AG20443 (cell line): ENCODE measurements at regions not wholly inside any gene's neighbourhood (a gene's known extent, or its start where the extent isn't known, plus 50 kb on each side); places are given as distances from the start of the nearest gene placed in this dataset.

ENCODE experiments used
- DNase-seq: peaks from one replicate; pipeline ENCODE4 v3.0.0; 2012; ENCODE audit warnings: low spot score, mixed read lengths

DNA sequence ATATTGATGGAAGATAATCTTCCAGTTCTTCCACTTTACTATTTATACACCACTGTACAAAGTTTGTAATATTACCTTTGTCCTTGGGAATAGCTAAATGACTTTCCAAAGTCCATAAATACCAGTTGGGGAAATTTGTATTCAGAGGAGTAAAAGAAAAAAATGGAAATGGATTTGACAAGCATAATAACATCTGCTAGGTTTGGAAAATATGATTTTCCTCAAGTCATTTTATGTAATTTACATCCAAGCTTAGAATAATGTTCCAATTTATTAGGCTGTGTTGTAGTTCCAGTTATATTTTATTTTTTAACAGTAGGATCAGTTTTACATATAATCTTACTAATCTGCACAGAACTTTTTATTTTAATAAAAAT, 563.0 kb upstream of the PKDCC start:
- no peak for DNase-seq

DNA sequence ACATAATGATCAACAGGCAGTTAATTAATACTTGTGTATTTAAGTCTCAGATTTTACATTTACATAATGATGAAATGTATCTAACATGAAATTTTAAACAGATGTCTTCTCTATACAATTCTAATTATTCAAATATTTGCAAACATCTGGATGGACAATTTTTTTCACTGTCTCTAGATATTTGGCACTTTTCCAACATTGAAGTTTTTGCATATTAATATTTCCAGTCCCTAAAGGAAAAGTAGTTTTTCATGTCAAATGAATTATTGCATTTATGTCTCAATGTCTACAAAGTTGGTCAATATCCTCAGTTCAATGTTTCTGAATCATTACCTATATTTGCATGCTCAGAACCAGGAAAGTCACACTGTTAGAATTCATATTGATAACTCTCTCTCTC, 560.9 kb upstream of the PKDCC start:
- no peak for DNase-seq

DNA sequence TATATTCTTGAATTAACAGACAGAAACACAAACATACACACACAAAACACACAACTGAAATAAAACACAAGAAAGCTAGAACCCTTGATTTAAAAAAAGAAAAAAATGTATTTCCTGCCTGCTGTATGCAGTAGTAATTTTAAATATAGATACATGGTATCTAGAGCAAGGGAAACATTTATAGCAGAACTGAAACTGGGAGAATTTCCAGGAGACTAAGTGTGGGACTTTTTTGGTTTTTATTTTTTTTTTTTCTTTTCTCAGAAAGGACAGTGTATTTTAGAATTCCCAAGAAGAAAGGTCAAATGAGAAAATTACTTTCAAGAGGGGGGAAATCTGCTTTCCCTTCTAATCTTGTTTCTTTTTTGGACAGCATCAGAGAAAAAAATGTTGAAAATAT, 558.9 kb upstream of the PKDCC start:
- no peak for DNase-seq

DNA sequence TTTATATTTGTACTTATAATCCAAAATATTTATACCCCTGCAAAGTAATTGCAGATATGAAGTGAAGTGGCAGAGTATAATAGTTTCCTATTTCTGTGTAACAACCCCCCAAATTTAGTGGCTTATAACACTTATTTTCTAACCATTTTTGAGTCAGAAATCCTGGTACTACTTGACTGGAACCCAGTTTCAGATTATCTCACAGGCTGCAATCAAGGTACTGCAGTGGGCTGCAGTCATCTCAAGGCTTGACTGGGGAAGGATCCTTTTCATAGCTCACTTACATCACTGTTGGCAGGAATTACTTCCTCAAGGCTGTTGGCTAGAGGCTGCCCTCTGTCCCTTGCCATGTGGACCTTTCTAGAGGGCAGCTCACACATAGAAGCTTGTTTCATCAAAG, 558.2 kb upstream of the PKDCC start:
- no peak for DNase-seq

DNA sequence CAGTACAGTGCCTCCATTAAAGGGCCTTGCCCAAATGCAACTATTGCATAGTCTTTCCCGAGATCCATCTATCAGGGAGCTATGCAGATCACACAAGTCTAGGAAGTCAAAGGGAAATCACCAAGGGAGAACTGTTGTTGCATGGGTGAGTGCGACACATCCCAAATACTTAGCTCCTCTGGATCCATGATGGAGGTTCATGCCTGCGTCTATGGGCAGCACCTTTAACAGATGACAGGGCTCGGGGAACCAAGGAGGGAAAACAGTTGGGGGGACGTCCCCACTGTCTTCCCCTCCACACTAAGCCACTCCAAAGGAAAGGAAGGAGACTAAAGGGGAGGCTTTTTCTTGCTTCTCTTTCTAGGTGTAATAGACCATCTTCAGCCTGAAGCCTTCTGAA, 552.8 kb upstream of the PKDCC start:
- DNase-seq: no peak

DNA sequence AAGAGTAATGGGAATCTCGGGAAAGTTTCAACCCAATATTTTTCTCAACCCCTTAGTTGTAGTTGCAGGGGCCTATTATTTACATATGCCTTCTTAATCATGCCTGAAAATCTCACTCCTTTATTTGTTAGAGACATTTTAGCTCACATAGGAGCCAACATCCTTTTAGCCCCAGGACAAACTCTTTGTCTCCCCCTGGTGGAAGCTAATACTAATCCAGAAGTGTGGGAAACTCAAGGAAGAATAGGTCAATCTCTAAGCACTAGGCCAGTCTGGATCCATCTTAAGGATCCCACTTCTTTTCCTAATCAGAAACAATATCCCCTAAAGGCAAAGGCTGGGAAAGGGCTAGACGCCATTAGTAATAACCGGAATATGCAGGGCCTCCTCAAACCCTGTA, 550.9 kb upstream of the PKDCC start:
- DNase-seq: no peak

DNA sequence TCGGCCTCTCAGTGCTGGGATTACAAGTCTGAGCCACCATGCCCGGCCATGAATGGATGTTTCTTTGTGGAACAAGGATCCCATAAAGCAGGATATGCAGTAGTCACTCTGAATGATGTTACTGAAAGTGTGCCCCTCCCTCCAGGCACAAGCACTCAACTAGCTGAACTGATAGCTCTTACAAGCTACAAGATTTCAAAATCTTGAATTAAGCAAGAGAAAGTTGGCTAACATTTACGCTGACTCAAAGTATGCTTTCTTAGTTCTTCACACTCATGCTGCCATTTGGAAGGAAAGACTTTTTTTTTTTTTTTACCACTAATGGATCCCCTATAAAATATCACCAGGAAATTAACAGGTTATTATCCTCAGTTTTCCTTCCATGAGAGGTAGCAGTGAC, 549.0 kb upstream of the PKDCC start:
- no peak for DNase-seq

DNA sequence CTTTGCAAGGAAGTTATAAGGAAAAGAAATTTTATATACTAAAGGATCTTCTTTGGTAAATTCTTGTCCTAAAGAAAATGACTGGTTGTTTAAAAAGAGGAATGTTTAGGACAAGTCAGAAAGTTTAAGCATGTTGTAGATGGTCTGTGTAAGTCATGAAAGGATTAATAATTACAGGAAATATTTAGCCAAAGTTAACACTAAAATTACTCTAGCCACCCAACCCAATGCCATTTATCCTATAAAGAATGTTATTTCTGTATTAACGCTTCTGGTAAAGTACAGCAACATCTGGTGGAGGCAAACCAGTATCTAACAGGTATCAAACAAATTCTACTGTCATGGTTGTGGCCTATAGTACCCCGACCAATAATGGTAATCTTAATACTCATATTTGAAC, 546.9 kb upstream of the PKDCC start:
- DNase-seq: no peak

DNA sequence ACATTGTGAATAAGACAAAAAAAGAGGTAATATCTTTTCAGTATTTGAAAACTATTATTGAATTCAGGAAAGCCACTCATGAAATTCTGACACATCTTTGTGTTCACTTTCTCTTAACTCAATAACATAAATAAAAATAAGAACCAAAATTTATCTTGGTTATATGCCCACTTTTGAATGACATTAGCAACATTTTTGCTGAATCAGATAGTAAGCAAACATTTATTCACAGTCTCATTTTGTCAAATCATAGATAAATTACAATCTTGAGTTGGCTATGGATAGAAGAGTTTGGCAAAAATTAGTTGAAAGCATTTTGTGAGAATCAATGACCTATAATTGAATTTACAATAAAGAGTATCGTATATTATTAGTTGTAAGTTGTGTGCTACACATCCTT, 545.1 kb upstream of the PKDCC start:
- DNase-seq: no peak

DNA sequence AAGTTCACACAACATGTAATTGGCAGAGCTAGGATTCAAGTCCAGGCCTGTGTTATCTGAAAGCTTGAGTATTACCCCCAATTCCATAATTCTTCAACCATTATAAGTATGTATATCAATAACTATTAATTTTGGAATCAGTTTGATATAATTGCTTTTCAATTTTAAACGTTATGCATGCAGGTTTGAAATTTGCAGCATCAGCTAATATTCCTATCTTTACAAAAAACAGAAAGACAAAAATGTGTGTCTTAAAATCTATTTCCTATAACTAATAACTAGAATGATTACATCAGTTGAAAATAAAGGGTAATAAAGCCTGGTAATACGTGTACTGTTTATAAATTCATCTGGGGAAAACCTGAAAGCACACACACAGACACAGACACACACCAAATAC, 543.3 kb upstream of the PKDCC start:
- no peak for DNase-seq

DNA sequence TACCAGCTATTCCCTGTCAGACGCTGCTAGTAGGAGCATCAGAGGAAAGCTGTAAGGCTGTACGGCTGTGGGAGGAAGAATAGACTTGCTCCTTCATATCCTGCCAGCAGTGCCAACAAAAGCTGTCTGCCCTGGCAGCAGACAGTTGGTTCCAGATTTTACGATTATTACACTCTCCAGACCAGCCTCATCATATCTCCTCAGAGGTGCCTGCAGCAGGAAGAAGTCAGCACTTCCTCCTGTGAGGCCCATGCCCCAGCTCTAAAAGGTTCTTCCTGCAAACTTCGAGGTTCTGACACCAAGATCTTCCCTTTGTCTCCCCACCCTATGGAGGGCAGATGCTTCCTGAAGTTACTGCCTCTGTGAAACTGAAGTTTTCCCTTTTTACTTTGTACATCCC, 537.7 kb upstream of the PKDCC start:
- no peak for DNase-seq

DNA sequence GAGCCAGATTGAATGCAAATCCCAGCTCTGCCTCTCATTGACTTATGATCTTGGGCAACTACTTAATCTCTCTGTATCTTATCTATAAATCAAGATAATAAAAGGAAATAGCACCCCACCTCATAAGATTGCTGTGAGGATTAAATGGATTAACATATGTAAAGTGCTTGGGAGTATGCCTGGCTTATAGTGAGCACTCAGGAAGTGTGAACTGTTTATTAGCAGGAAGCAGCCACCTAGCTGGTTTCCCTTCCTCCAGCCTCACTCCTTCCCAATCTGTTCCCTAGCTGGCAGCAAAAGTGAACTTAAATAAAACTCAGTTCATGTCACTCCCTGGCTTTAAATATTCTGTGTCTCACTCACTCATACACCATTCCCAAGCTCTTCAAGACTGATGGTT, 526.6 kb upstream of the PKDCC start:
- DNase-seq: no peak

DNA sequence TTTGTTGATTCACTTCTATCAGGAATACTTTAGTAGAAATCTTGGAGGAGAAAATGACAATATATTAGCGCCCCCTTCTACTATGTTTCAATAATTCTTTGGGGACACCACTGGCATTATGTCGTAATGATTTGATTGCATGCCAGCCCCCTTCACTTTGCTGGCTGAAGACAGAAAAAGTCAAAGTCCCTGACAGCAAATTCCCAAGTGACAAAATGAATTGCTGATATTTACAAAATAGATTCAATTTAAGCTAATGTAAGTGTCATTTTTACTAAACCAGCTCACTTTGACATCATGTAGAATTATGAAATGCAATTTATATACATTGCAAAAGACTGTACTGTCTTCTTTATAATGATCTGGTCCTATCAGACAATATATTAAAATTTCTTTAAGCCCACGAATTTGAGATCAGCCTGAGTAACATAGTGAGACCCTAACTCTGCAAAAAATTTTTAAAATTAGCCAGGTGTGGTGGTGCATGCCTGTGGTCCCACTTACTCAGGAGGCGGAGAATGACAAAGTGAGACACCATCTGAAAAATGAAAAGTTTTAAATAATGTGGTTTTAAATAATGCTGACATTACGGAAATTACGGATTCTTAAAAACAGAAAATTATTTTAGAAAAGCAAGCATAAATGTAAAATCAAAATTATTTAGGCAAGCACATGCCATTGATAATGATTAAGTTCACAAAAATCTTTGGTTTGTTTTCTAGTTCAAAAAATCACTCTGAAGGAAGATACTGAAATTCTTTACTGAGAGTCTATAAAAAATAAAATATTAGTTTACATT, 520.1 kb upstream of the PKDCC start:
- DNase-seq: no peak

DNA sequence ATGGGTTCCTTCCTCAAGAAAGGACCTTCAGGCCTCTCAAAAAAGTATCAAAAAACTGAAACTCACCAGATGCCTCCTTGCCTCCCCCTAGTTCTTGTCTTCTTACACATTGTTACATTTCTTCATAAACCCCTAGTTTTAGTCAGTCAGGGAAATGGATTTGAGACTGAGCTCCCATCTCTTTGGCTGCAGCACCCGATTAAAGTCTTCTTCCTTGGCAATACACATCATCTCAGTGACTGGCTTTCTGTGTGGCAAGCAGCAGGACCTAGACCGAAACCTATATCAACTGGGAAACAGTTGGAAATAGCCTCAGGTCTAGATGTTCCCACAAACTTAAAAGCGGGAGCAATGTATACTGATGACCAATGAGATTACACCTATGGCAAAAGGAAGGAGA, 512.2 kb upstream of the PKDCC start:
- DNase-seq: no peak

DNA sequence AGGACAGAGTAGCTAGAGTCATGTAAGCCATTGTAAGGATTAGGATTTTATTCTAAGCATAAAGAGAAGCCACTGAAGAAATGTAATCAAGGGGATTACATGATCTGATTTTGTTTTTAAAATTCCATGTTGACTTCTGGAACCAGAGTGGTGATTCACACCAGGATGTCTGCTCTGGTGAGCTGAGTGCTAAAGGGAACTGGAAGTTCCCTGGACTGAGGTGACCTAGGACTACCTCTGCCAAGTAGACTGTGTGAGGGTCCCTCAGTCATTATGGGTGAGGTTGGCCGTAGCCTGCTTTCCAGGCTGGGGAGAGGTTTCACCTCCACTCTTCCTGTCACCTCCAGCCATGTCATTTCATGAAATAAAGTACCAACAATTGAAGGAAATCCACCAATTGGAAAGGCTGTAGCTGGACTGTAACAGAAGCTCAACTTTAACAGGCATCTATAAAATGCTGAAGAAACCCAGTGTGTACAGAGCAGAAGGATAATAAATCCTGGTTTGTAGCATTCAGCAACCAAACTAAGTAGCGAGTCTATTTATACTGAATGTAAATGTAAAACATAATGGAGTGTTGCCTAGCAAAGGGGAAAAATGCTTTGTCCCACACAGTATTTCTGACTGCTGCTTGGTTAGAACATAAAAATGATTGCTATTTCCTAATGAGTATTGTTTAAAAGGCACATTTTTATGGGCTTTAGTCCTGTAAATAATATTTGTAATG, 507.4 kb upstream of the PKDCC start:
- DNase-seq: no peak

DNA sequence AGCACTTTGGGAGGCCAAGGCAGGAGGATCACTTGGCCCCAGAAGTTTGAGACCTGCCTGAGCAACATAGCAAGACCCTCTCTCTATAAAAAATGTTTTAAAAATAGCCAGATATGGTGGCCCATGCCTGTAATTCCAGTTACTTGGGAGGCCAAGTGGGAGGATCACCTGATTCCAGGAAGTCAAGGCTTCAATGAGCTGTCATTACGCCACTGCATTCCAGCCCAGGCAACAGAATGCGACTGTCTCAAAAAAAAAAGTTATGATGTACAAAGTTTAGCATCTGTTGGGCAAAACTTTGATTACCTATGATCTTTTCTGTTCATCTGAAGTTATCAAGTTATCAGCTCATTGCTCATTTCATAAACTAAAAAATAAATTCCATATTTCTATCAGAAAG, 504.1 kb upstream of the PKDCC start:
- DNase-seq: no peak

DNA sequence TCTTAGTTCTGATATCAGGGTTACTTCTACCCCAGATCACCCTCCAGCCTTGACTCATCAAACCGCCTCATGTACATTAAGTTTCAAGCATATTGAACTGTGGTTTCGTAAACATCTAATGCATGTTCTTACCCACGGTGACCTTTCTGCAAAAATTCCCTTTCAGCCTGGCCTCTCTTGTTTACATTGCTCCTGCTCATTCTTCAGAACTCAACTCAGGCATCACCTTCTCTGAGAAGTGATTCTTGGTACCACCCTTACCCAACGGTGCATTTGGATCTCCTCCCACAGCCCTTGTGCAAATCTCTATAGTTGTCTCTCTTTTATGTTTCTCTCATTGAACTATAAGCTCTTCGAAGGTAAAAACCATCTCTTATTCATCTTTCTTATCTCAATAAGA, 503.1 kb upstream of the PKDCC start:
- DNase-seq: no peak

DNA sequence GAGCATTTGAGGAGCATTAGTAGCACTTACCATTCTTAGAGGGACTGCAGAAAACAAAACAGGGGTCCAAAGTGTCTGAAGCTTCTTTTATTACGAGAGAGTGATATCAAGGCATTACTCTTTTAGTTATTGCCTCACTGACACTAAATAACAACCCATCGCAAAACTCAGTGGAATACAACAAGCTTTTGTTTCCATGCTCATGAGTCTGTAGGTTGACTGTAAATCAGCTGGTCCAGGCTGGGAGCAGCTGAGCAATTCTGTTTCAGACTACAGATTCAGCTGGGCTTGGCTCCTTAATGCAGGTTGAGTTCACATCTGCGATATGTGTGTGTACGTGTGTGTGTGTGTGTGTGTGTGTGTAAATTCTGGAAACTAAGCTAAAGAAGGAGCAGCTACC, 501.8 kb upstream of the PKDCC start:
- DNase-seq: no peak

DNA sequence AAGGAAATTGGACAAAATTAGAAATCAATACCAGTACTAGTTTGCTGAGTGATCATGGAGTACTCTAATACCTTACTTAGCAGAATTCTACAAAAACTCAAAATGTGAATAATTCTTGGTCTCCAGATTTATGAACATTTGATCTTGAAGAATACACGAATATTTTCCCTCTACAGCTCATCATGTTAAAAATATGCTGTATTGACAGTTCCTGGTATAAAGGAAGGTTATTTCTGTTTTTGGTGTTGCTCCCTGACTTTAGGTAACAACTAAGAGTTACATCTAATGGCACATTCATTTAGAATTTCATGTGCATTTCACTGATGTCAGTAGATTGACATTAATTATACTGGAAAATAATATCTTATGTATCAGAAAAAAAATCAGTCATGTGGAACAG, 479.2 kb upstream of the PKDCC start:
- no peak for DNase-seq

DNA sequence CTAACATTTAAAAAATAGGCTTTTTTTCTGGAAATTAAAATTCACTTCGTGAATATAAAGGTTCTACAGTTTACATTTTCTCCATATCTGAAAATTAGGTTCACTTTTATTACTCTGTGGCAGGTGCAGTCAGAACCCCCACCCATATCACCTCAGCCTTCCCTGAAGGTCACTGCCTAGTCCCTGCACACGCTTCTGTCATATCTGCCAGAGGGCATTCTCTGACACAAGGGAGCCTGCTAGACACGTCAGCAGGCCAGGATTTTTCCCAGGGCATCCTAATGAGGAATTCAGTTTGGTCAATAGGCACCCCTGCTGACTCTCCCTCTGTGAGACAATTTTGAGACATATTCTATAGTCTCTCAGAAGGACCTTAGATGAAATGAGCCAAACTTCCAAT, 475.7 kb upstream of the PKDCC start:
- no peak for DNase-seq

DNA sequence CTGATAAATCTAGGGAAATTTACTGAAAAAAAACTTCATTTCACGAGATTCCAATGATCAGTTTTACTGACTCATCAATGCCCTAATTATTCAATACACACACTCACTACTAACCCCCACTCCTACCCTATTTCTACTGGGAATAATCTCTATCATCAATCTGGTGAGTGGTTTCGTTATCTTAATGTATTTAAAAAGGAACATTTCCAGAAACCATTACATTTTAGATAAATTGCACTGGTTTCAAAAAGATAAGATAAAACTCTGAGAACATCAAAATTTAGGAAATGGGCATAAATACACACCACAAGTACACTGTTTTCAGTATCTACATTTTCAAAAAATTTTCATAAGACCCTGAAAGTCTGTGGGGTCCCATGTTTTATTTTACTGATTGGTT, 471.4 kb upstream of the PKDCC start:
- no peak for DNase-seq

DNA sequence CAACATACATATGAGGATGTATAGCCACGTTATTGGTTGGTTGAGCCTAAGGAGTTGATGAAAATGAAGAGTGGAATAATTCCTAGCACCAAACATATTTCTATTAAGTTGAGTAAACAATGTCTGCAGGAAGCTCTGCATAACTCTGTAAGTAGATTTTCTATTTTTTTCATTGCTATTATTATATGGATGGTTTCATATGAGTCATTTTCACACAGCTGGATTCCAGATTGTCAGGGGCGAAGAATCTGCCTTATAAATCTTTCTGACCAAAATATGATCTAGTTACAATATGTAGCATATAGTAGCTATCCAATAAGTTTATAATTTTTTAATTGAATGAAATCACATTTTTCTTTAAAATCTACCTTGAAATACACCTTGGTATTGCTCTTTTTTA, 468.0 kb upstream of the PKDCC start:
- DNase-seq: no peak

DNA sequence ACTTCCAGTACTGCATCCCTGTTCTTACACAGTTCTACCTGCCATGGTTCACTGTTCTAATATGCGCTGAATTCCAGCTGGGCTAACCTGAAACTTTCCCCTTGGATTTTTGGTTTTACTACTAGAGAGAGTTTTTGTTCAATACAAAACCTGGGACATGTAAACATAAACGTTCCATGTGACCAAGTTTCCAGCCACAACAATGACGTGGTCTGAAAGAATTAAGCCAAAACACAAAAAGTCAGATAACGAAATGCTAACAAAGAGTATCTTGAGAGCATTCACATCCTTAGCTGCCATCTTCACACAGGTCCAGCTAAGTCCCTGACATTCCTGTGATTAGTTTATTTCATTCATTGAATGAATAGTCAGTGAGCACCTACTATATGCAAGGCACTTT, 467.0 kb upstream of the PKDCC start:
- no peak for DNase-seq

DNA sequence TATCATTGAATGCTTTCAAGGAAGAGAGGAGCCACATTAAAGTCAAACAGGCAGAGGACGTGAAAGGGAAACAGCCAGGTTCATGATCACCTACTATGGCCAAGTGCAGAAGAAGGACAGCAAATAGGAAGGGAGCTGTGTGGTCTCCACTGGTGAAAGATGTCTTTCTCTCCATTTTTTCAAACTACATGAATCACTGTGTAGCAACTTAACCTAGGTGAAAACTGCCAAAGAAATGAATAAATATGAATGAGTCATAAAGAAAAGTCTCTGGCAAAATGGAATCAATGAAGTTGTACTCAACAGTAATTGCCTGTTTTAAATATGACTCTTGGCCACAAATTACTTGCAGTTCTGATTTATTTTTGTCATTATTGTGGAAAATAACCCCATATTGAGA, 452.6 kb upstream of the PKDCC start:
- peak; percentile 27 for DNase-seq
